ENCODE measurements at regions not wholly inside any gene's neighbourhood (a gene's known extent, or its start where the extent isn't known, plus 50 kb on each side); places are given as distances from the start of the nearest gene placed in this dataset.

DNA sequence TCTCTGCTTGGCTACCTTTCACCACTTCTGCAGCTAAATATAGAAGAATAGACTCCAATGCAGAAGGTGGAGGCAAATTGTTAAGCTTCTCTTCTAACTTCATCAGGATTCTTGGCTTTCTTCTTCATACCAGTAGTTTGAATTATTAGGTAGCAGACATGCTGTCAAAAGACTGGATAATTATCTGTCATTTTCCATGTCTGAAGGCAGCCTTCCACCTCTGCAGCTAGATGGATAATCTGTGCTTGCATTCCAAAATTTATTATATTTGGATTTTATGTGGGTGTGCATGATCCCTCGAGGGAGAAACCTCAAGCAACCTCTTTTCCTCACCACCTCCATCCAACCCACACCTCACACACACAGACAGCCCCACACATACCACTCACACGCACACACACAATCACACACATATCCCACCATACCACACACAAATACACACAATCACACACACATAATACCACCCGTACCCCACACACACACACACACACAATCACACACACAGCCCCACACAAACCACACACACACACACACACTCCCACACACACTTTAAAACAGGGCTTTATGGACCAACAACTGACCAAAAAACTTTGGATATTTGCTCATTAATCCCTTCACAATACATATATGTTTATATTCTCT, 145.0 kb downstream of the C7orf25 start:
- TF ChIP-seq POLR2A (IDR thresholded peaks at IDR 0.05; ENCODE audit: low read depth, low read length) (no peak), SPI1 (IDR thresholded peaks at IDR 0.05; ENCODE audit: low read depth, low read length) (no peak)
